Smooth muscle cell (in vitro differentiated cells): ENCODE measurements at regions not wholly inside any gene's neighbourhood (a gene's known extent, or its start where the extent isn't known, plus 50 kb on each side); places are given as distances from the start of the nearest gene placed in this dataset.

ENCODE experiments used
- DNase-seq: peaks from one replicate; lab custom pipeline; 2025; ENCODE audit not compliant: unreplicated experiment; lab: John Stamatoyannopoulos, UW
- H2AFZ ChIP-seq: fragments of 200-600 bp; sonication (generic); 2 replicates; pipeline ENCODE4 v1.6.0; 2016; ENCODE audit warnings: antibody characterized with exemption, low read depth, mild to moderate bottlenecking
- H3F3A ChIP-seq: fragments of 200-600 bp; sonication (generic); 2 replicates; pipeline ENCODE4 v1.6.0; 2017; ENCODE audit warnings: antibody characterized with exemption, low read depth
- H3K27ac ChIP-seq: fragments of 200-600 bp; sonication (generic); 2 replicates; pipeline ENCODE4 v1.5.1; 2016; ENCODE audit warnings: low read depth, mild to moderate bottlenecking
- H3K27me3 ChIP-seq: fragments of 200-600 bp; sonication (generic); 2 replicates; pipeline ENCODE4 v1.6.1; 2016; ENCODE audit warnings: low read depth, mild to moderate bottlenecking
- H3K36me3 ChIP-seq: fragments of 200-600 bp; sonication (generic); 2 replicates; pipeline ENCODE4 v1.5.1; 2016; ENCODE audit warnings: low read depth
- H3K4me1 ChIP-seq: fragments of 200-600 bp; sonication (generic); 2 replicates; pipeline ENCODE4 v1.5.1; 2016; ENCODE audit warnings: low read depth
- H3K4me2 ChIP-seq: fragments of 200-600 bp; sonication (generic); 2 replicates; pipeline ENCODE4 v1.6.0; 2016; ENCODE audit warnings: mild to moderate bottlenecking
- H3K4me3 ChIP-seq: fragments of 200-600 bp; sonication (generic); 2 replicates; pipeline ENCODE4 v1.5.1; 2016; ENCODE audit warnings: mild to moderate bottlenecking
- H3K79me2 ChIP-seq: fragments of 200-600 bp; sonication (generic); 2 replicates; pipeline ENCODE4 v1.6.0; 2016; ENCODE audit warnings: low read depth, mild to moderate bottlenecking
- H3K9ac ChIP-seq: fragments of 200-600 bp; sonication (generic); 2 replicates; pipeline ENCODE4 v1.6.0; 2016; ENCODE audit warnings: low read depth
- H3K9me3 ChIP-seq: fragments of 200-600 bp; sonication (generic); replicated peaks from 2 replicates; pipeline ENCODE4 v1.5.1; 2016; ENCODE audit warnings: low read depth
- H4K20me1 ChIP-seq: fragments of 200-600 bp; sonication (generic); 2 replicates; pipeline ENCODE4 v1.6.0; 2016; ENCODE audit warnings: low read depth
- CTCF ChIP-seq: fragments of 200-600 bp; sonication (generic); IDR thresholded peaks from 2 replicates; pipeline ENCODE4 v1.5.1; 2017; ENCODE audit warnings: borderline replicate concordance, mild to moderate bottlenecking, antibody characterized with exemption; ENCODE audit not compliant: insufficient read depth, poor library complexity, severe bottlenecking
- WGBS: methylation state at CpG from one replicate; pipeline ENCODE4 v1.1.7; 2016; ENCODE audit warnings: low lambda C conversion rate; 5-methylcytosine and 5-hydroxymethylcytosine counted together

- no peak overlapping the region for H2AFZ ChIP-seq
- H3K27me3 ChIP-seq = no peaks in the 10 kb centered on the region
- no peaks in the 10 kb centered on the region for H3K79me2 ChIP-seq
- H3K4me3 ChIP-seq = no peak overlapping the region
- WGBS = 85% methylated on average over 4 of the region's 4 CpGs
- no peaks in the 10 kb centered on the region for H3K36me3 ChIP-seq
- no peaks in the 10 kb centered on the region for H4K20me1 ChIP-seq
- no peak overlapping the region for H3K4me2 ChIP-seq
- H3K27ac ChIP-seq = no peak overlapping the region
- no peaks in the 10 kb centered on the region for H3K9me3 ChIP-seq
- H3F3A ChIP-seq = no peaks in the 10 kb centered on the region
- H3K9ac ChIP-seq = no peak overlapping the region
- no peak for TF ChIP-seq CTCF
- DNase-seq = no peak
- peaks cover under 1% of the 10 kb centered on the region for H3K4me1 ChIP-seq
These were observed 207.7 kb upstream of the FGGY start for GRCh38 chr1:59089036-59089798.

GRCh38 chr1:59089922-59090457 lies 206.9 kb upstream of the FGGY start:
- Histone ChIP-seq H3F3A (no peaks in the 10 kb centered on the region), H4K20me1 (no peaks in the 10 kb centered on the region), H3K9me3 (no peaks in the 10 kb centered on the region), H3K9ac (no peak overlapping the region), H2AFZ (no peak overlapping the region), H3K79me2 (no peaks in the 10 kb centered on the region), H3K27me3 (no peaks in the 10 kb centered on the region), H3K36me3 (no peaks in the 10 kb centered on the region), H3K4me3 (no peak overlapping the region), H3K4me2 (no peak overlapping the region), H3K4me1 (no peaks in the 10 kb centered on the region), H3K27ac (no peak overlapping the region)
- no peak for DNase-seq
- no peak for TF ChIP-seq CTCF
- 91% methylated on average over 4 of the region's 4 CpGs for WGBS

GRCh38 chr1:59092126-59092525 lies 204.8 kb upstream of the FGGY start:
- Histone ChIP-seq H3K9me3 (no peaks in the 10 kb centered on the region), H3K9ac (no peak overlapping the region), H3F3A (no peaks in the 10 kb centered on the region), H3K27ac (no peak overlapping the region), H3K4me2 (no peak overlapping the region), H3K36me3 (no peaks in the 10 kb centered on the region), H3K4me3 (no peak overlapping the region), H3K79me2 (no peaks in the 10 kb centered on the region), H3K4me1 (no peaks in the 10 kb centered on the region), H3K27me3 (no peaks in the 10 kb centered on the region), H2AFZ (no peak overlapping the region), H4K20me1 (no peaks in the 10 kb centered on the region)
- TF ChIP-seq CTCF = no peak
- DNase-seq = no peak
- WGBS = 72% methylated on average over 3 of the region's 3 CpGs

GRCh38 chr1:59094001-59094400 lies 202.9 kb upstream of the FGGY start:
- Histone ChIP-seq H3K9me3 (no peaks in the 10 kb centered on the region), H3K27ac (no peak overlapping the region), H3K27me3 (no peaks in the 10 kb centered on the region), H2AFZ (no peak overlapping the region), H3K79me2 (no peaks in the 10 kb centered on the region), H3F3A (no peaks in the 10 kb centered on the region), H3K9ac (no peak overlapping the region), H3K4me1 (no peaks in the 10 kb centered on the region), H4K20me1 (no peaks in the 10 kb centered on the region), H3K36me3 (no peaks in the 10 kb centered on the region), H3K4me3 (no peak overlapping the region), H3K4me2 (no peak overlapping the region)
- DNase-seq = no peak
- TF ChIP-seq CTCF = no peak
- WGBS = 85% methylated on average over 4 of the region's 4 CpGs
